ENCODE measurements at regions not wholly inside any gene's neighbourhood (a gene's known extent, or its start where the extent isn't known, plus 50 kb on each side); places are given as distances from the start of the nearest gene placed in this dataset.
"Not testable (repeated sequence)": the region's sequence is repeated elsewhere in the genome, so short reads cannot be mapped to it uniquely, and the experiment has no call there.

GRCh38 chr5:176018598-176018997, 50.5 kb upstream of the THOC3 start:
- H3K36me3 ChIP-seq; intact Hi-C loops (cut with DNase I); DNase-seq; H3K27ac ChIP-seq; H3K27me3 ChIP-seq; H3K4me3 ChIP-seq; H3K9me3 ChIP-seq; ATAC-seq; H3K4me1 ChIP-seq: not testable (repeated sequence)

GRCh38 chr5:176020852-176021251, 52.7 kb upstream of the THOC3 start:
- H3K27me3 ChIP-seq; ATAC-seq; H3K4me3 ChIP-seq; intact Hi-C loops (cut with DNase I); H3K36me3 ChIP-seq; H3K27ac ChIP-seq; H3K9me3 ChIP-seq; DNase-seq; H3K4me1 ChIP-seq: not testable (repeated sequence)

- H3K27me3 ChIP-seq; intact Hi-C loops (cut with DNase I); DNase-seq; H3K36me3 ChIP-seq; H3K27ac ChIP-seq; H3K4me1 ChIP-seq; H3K9me3 ChIP-seq; ATAC-seq; H3K4me3 ChIP-seq: not testable (repeated sequence)
These were observed 55.4 kb upstream of the THOC3 start for GRCh38 chr5:176023535-176023934.

- ATAC-seq; DNase-seq; H3K36me3 ChIP-seq; H3K27ac ChIP-seq; H3K9me3 ChIP-seq; H3K4me1 ChIP-seq; H3K4me3 ChIP-seq; H3K27me3 ChIP-seq; intact Hi-C loops (cut with DNase I): not testable (repeated sequence)
These were observed 61.3 kb upstream of the THOC3 start for GRCh38 chr5:176029445-176029844.

GRCh38 chr5:176030361-176031117, 62.4 kb upstream of the THOC3 start:
- peak; percentile 16 for ATAC-seq
- H3K9me3 ChIP-seq; H3K4me3 ChIP-seq; H3K4me1 ChIP-seq; H3K27me3 ChIP-seq; intact Hi-C loops (cut with DNase I); H3K27ac ChIP-seq; DNase-seq; H3K36me3 ChIP-seq: not testable (repeated sequence)

- DNase-seq; intact Hi-C loops (cut with DNase I); H3K27ac ChIP-seq; H3K4me1 ChIP-seq; H3K27me3 ChIP-seq; H3K4me3 ChIP-seq; H3K9me3 ChIP-seq; ATAC-seq; H3K36me3 ChIP-seq: not testable (repeated sequence)
These were observed 63.0 kb upstream of the THOC3 start for GRCh38 chr5:176031118-176031510.

GRCh38 chr5:176033186-176033585, 65.1 kb upstream of the THOC3 start:
- H3K27me3 ChIP-seq; H3K4me3 ChIP-seq; intact Hi-C loops (cut with DNase I); H3K4me1 ChIP-seq; H3K36me3 ChIP-seq; H3K9me3 ChIP-seq; DNase-seq; ATAC-seq; H3K27ac ChIP-seq: not testable (repeated sequence)

GRCh38 chr5:176034407-176035200, 66.5 kb upstream of the THOC3 start:
- intact Hi-C loops (cut with DNase I); H3K27ac ChIP-seq; H3K27me3 ChIP-seq; H3K4me1 ChIP-seq; H3K36me3 ChIP-seq; H3K4me3 ChIP-seq; H3K9me3 ChIP-seq: not testable (repeated sequence)
- ATAC-seq (peak; percentile 76), DNase-seq (peak in 1 of 4 donors; percentile 71)

- ATAC-seq: not testable (repeated sequence)
These were observed 67.1 kb upstream of the THOC3 start for GRCh38 chr5:176035201-176035530.

GRCh38 chr5:176035816-176036308, 67.7 kb upstream of the THOC3 start:
- H3K9me3 ChIP-seq; H3K27ac ChIP-seq; H3K36me3 ChIP-seq; H3K27me3 ChIP-seq; intact Hi-C loops (cut with DNase I); H3K4me1 ChIP-seq; ATAC-seq; H3K4me3 ChIP-seq: not testable (repeated sequence)
- DNase-seq: peak in 1 of 4 donors; percentile 77

More at GRCh38 chr5:176035201-176035530, 67.1 kb upstream of the THOC3 start:
- H3K9me3 ChIP-seq; DNase-seq; H3K4me3 ChIP-seq; H3K27ac ChIP-seq; H3K4me1 ChIP-seq; intact Hi-C loops (cut with DNase I); H3K36me3 ChIP-seq; H3K27me3 ChIP-seq: not testable (repeated sequence)

GRCh38 chr5:176036391-176036790, 68.3 kb upstream of the THOC3 start:
- H3K4me1 ChIP-seq; H3K27me3 ChIP-seq; H3K9me3 ChIP-seq; H3K27ac ChIP-seq; intact Hi-C loops (cut with DNase I); H3K36me3 ChIP-seq; ATAC-seq; H3K4me3 ChIP-seq: not testable (repeated sequence)
- peak in 1 of 4 donors; percentile 28 for DNase-seq

GRCh38 chr5:176037190-176037589, 69.1 kb upstream of the THOC3 start:
- H3K27ac ChIP-seq; H3K9me3 ChIP-seq; H3K4me3 ChIP-seq; intact Hi-C loops (cut with DNase I); ATAC-seq; DNase-seq; H3K4me1 ChIP-seq; H3K27me3 ChIP-seq; H3K36me3 ChIP-seq: not testable (repeated sequence)

- peak in 1 of 4 donors; percentile 35 for DNase-seq
- H3K9me3 ChIP-seq; intact Hi-C loops (cut with DNase I); ATAC-seq; H3K4me3 ChIP-seq; H3K27ac ChIP-seq; H3K36me3 ChIP-seq; H3K4me1 ChIP-seq; H3K27me3 ChIP-seq: not testable (repeated sequence)
These were observed 72.1 kb upstream of the THOC3 start for GRCh38 chr5:176040105-176040801.
